GM10847 (cell line): ENCODE measurements at regions not wholly inside any gene's neighbourhood (a gene's known extent, or its start where the extent isn't known, plus 50 kb on each side); places are given as distances from the start of the nearest gene placed in this dataset.

ENCODE experiments used
- POLR2A ChIP-seq: IDR thresholded peaks from 2 replicates; pipeline ENCODE4 v1.6.1; 2011; ENCODE audit not compliant: insufficient read length; ENCODE audit errors: extremely low read depth

DNA sequence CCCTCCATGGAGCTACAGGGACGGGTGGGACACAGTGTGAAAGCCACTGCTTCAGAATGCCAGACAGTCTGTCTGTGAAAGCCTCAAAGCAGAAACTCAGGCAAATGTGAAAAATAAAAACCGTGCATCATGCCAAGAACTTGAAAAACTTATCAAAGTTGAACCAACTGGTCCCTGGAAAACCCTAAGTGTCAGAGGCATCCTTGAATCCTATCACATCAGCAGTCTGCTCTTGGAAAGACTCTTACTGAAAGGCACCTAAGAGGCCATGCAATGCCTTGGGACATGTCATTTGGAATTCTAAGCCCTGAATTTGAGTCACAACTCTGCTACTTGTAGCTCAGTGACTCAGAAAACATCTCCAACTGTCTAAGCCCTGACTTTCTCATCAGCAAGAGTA is 62.4 kb upstream of the GRIN2B start:
- no peak for TF ChIP-seq POLR2A

DNA sequence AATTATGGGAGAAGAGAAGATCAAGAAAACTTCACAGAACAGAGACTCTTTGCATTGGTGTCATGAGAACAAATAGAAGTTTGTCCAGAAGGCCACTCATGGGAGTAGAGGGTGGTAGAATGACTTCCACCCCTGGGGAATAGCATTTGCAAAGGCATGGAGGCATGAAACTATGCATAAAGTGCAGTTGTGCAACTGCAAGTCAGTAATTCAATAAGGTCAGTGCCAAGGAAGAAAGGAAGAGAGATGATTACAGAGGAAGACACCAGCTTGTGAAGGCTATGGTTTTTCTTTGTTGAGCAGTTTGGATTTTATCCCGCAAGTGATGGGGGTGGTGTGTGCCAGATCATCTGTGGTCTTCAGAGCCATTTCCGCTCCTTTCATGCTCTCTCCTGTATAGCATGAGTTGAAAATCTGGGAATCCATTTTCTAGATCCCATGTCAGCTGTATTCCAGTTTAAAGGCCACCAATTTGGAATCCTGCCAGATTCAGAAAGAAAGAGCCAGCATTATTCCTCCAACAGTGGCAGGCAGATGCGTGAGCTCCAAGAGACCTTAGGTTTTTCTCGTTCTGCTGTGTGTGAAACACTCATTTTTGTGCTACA is 67.6 kb upstream of the GRIN2B start:
- no peak for TF ChIP-seq POLR2A

DNA sequence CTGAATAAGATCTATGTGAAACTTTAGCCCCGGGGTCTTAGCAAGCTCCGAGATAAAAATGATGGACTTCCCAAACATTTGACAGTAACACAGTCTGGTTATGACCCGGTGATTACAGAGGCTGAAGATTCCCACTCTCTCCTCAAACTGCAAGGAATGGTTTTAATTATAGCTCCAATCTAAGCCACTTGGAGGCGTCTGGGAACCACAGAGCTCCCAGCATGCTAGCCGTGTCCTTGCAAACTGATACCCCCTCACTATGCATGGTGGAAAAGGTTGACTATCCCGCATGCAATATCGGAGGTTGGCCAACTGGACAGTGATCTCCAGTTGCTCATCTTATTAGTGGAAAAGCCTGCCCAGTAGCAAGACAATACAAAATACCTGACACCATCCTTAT is 76.5 kb upstream of the GRIN2B start:
- TF ChIP-seq POLR2A = no peak

DNA sequence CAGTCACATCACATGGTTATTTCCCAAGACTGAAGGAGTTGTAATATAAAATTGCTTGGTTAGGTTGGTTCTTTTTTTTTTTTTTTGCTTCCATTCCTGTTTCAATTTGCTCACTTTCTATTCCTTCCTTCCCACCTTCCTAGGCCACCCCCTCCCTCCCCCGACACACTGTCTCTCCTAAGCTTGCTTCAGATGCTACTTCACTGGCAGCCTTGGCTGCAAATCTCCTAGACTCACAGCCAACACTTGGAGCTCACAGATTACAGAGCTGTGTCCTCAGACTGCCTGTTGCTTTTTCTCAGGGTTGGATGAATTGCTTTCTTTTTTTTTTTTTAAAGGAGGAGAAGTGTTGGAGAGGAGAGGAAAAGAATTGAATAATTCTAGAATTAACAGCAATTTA is 77.3 kb upstream of the GRIN2B start:
- no peak for TF ChIP-seq POLR2A

DNA sequence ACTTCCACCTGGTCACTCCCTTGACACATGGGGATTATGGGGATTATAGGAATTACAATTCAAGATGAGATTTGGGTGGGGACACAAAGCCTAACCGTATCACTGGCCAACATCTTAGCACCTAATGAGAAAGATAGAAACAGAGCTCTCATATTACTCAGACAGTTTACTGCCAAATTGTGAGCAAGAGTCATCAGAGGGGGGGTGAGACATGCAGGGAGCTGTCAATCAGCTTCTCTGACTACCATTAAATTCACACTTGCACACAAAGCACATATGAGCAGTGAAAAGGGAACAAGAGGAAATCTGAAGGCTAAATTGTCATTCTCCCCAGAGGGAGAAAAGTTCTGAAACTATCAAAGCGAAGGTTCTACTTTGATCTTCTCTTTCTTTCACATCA is 78.1 kb upstream of the GRIN2B start:
- no peak for TF ChIP-seq POLR2A

DNA sequence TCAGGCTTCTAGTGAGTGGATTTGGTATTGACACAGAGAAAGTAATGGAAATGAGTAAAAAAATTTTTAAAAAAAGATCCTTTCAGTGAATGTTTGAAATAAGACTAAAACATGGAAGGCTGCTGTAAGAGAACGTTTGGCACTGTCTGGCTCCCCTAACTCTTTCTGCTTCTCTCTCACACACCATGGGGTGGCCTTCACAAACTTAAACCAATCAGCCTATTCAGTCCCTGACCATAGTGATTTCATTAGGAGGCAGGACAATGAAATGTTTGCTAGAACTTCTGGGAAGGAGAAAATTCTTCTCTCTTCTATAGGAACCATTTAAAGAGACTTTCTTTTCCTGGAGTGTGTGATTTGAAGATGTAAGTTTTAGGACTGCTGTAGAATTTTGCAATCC is 84.2 kb upstream of the GRIN2B start:
- TF ChIP-seq POLR2A = no peak

DNA sequence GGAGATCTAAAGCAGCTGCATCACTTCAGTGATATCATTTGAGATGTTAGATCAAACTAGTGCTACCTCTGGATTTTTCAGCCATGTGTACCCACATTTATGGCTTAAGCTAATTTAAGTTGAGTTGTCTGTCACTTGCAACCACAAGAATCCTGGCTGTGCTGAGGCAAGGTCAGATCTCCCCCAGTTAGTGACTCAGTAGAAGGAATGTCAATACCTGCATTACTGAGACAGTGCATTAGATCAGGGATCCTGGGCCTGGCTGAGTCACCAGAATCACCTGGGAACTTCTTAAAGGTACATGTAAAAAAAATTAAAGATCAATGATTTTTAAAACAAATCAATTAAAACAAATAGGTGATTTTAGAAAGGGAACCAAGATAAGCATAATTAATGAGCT is 84.6 kb upstream of the GRIN2B start:
- no peak for TF ChIP-seq POLR2A

DNA sequence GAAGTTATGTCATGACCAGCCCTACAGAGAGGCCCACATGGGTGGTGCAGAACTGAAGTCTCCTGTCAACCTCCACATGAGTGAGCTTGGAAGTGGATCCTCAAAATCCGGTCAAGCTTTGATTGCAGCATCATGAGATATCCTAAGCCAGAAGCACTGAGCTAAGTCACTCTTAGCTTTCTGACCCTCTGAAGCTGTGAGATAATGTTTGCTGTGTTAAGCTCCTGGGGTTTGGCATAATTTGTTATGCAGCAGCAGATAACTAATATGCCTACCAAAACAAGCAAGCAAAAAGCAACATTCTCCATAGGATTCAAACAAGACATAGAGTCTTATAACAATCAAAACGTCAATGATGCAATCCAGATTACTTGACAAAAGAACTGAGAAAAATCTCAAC is 87.6 kb upstream of the GRIN2B start:
- TF ChIP-seq POLR2A = no peak

DNA sequence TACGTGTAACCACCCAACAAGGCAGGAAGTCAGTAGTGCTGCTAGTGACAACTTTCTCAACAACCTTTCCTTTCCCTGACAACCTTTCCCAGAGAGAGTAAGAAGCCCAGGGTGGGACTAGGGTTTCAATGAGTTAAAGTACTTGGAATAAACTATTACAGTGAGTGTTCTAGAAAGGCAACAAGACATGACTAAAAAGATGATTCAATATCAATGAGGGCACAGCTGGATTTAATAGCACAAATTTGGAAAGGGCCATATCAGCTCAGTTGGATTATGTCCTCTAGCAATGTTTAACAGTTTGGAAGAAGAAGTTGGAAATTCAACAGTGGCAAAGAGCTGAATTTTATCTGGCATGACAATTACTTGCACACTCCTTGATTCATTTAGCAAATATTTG is 90.4 kb upstream of the GRIN2B start:
- TF ChIP-seq POLR2A = no peak

DNA sequence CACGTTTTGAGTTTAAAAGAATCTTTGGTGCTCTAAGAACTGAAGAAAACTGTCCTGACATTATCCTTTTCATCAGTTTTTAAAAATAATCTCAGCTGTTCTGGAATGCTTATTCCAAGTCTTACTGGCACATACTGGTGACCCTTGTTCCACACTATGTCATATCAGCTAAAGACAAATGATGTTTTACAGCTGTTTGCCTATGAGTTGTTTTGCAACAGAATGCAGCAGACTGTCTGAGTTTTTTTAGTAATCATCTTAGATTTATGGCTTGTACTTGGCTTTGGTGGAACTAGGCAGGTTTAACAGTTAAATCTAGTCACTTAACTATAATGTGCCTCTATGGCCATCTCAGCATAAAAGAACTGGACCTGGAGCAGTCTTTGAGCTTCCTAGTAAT is 91.6 kb upstream of the GRIN2B start:
- no peak for TF ChIP-seq POLR2A

DNA sequence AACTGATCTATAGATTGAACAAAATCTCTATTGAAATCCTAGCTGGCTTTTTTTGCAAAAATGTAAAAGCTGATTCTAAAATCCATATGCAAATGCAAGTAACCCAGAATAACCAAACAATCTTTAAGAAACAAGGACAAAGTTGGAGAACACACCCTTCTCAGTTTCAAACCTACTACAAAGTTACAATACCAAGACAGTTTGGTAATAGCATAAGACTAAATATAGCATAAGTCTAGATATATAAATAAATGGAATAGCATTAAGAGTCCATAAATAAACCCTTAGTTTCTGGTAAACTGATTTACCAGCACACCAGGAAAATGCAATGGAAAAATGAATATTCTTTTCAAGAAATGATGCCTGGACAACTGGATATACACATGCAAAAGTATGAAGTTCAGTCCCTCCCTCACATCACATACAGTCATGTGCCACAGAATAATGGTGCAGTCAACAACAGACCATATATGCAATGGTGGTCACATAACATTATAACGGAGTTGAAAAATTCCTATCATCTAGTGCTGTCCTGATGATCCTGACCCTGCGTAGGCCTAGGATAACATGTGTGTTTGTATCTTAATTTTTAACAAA is 94.5 kb upstream of the GRIN2B start:
- no peak for TF ChIP-seq POLR2A

DNA sequence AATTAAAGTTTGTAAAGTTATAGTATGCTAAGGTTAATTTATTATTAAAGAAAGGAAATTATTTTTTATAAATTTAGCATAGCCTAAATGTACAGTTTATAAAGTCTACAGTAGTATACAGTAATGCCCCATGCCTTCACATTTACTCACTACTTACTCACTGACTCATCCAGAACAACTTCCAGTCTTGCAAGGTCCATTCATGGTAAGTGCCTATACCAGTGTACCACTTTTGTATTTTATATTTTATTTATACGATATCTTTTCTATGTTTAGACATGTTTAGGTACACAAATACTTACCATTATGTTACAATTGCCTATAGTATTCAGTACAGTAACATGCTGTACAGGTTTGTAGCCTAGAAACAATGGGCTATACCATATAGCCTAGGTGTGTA is 95.1 kb upstream of the GRIN2B start:
- no peak for TF ChIP-seq POLR2A

DNA sequence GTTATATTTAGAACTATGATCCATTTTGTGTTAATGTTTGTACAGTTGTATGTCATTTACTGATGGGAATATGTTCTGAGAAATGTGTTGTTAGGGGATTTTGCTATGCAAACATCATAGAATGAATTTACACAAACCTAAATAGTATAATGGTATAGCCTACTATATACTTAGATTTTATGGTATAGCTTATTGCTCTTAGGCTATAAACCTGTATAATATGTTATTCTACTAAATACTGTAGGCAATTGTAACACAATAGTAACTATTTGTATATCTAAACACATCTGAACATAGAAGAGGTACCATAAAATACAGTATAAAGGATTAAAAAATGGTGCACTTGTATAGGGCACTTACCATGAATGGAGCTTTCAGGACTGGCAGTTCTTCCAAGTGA is 105.4 kb upstream of the GRIN2B start:
- no peak for TF ChIP-seq POLR2A

DNA sequence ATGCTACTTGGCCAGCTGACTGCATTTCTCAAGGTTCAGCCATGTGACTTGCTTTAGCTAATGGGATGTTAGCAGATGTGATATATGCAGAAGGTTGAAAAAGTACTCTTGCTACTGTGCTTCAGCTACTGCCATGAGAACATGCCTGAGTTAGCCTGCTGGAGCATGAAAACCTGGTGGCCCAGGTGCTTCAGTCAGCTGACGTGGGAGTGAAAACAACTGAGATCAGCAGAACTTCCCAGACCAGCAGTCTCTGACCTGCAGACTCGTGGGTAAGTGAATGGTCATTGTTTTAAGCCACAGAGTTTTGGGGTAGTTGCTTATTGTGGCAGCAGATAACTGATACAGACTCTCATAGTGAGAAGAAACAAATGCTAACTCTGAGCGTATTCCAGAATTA is 118.6 kb upstream of the GRIN2B start:
- no peak for TF ChIP-seq POLR2A

DNA sequence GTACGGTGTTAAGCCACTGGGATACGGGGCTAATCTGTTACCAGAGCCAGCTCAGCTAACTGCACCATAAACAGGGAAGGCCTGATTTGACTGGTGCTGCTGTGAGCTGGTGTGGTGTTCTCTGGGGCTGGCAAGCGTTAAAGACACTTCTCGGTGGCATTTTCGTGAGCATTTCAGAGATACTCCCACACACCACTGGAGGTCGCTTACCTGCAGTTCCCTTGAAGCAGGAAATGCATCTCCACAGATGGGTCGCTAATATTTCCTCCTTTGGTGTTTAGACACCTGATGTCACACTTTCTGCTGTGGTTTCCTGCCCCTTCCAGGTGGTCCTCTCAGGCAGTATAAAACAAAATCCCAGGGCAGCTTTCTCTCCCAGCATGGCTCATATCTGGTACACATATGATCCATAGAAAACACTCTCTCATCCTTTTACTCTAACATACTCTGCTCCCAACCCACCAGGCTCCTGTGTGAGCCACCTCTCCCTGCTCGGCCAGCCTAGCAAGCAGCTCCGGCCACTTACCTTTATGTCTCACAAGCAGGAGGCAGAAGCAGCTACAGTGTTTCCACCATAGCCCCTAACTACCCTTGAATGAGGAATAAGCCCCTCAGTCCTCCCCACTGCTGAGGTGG is 129.9 kb upstream of the GRIN2B start:
- no peak for TF ChIP-seq POLR2A

DNA sequence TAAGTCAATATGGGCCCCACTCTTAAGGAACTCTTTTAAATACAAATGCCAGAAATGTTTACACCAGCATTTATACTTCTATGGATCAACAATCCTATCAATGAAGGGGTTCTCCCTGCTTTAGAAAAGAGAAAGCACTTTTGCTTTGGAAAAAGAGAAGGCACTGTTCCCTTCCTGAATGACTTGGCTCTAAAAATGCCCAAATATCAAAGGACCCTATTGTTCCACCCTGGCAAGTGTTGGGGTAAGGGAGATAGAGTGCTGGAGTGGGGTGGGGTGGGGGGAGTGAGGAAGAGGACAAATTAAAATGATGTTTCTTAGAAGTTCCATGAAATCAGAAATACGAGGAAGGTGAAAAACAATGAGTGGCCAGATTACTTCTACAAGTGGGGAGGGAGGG is 131.6 kb upstream of the GRIN2B start:
- TF ChIP-seq POLR2A = no peak

DNA sequence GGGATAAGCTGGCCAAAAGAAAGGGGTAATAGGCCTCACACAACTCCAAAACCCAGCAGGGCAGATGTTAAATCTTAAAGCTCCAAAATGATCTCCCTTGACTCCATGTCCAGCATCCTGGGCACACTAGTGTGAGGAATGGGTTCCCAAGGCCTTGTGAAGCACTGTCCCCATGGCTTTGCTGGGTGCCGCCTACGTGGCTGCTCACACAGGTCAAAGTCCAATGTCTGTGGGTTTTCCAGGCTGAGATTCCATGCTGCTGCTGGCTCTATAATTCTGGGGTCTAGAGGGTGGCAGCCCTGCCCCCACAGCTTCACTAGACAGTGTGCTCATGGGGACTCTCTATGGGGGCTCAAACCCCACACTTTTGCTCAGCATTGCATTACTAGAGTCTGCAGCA is 145.3 kb upstream of the GRIN2B start:
- TF ChIP-seq POLR2A = no peak
